CD4-positive, CD25-positive, alpha-beta regulatory T cell (primary cell): ENCODE measurements at regions not wholly inside any gene's neighbourhood (a gene's known extent, or its start where the extent isn't known, plus 50 kb on each side); places are given as distances from the start of the nearest gene placed in this dataset.

Experiments
- ATAC-seq, 2 donors: fragments of 150-1000 bp; cut with Tn5 transposase; one replicate each; pipeline ENCODE4 v1.10.0; 2021; ENCODE audit warnings: low read depth in 2 of 2, moderate number of reproducible peaks in 2 of 2, moderate library complexity in 1 of 2
- DNase-seq, 3 donors: peaks; one replicate each; pipeline versions ENCODE4 v3.0.0 to v3.0.0-alpha.2; 2012 to 2022; ENCODE audit warnings: mixed read lengths in 1 of 3
- H3K27ac ChIP-seq: one replicate; pipeline ENCODE4 v1.7.0; 2013; ENCODE audit warnings: mild to moderate bottlenecking, low read length; ENCODE audit not compliant: insufficient read depth, poor library complexity, severe bottlenecking
- H3K27me3 ChIP-seq: one replicate; pipeline ENCODE4 v1.7.0; 2013; ENCODE audit warnings: low read length; ENCODE audit not compliant: control insufficient read depth, insufficient read depth
- H3K36me3 ChIP-seq: one replicate; pipeline ENCODE4 v1.7.0; 2013; ENCODE audit warnings: mild to moderate bottlenecking, low read length, moderate library complexity; ENCODE audit not compliant: control insufficient read depth, insufficient read depth
- H3K4me1 ChIP-seq: 2 replicates; pipeline ENCODE4 v1.7.0; 2013; ENCODE audit warnings: mild to moderate bottlenecking, low read length; ENCODE audit not compliant: insufficient read depth, control insufficient read depth, poor library complexity, severe bottlenecking
- H3K4me3 ChIP-seq: one replicate; pipeline ENCODE4 v1.7.0; 2013; ENCODE audit warnings: low read depth, mild to moderate bottlenecking, low read length, moderate library complexity
- H3K9me3 ChIP-seq, 2 experiments: 1 replicate in 1 of 2; 2 replicates in 1 of 2; pipeline ENCODE4 v1.7.0; 2013; ENCODE audit warnings: low read length in 2 of 2, mild to moderate bottlenecking in 1 of 2, moderate library complexity in 1 of 2; ENCODE audit not compliant: control insufficient read depth in 2 of 2
- H3K27ac Mint-ChIP-seq, 3 donors: one replicate each; pipeline ENCODE4 v1.8.0; 2020 to 2022; ENCODE audit warnings: mild to moderate bottlenecking in 3 of 3, mixed read lengths in 3 of 3, moderate library complexity in 2 of 3
- H3K27me3 Mint-ChIP-seq: one replicate; pipeline ENCODE4 v1.8.0; 2022; ENCODE audit warnings: mild to moderate bottlenecking, mixed read lengths
- H3K36me3 Mint-ChIP-seq: one replicate; pipeline ENCODE4 v1.8.0; 2020; ENCODE audit warnings: mixed read lengths
- H3K4me1 Mint-ChIP-seq, 4 donors: one replicate each; pipeline ENCODE4 v1.8.0; 2020 to 2022; ENCODE audit warnings: mixed read lengths in 4 of 4, mild to moderate bottlenecking in 1 of 4
- H3K4me3 Mint-ChIP-seq, 4 donors: one replicate each; pipeline ENCODE4 v1.8.0; 2020 to 2022; ENCODE audit warnings: mild to moderate bottlenecking in 4 of 4, mixed read lengths in 4 of 4, moderate library complexity in 3 of 4
- H3K9me3 Mint-ChIP-seq, 7 donors: one replicate each; pipeline ENCODE4 v1.8.0; 2020 to 2022; ENCODE audit warnings: mixed read lengths in 7 of 7, mild to moderate bottlenecking in 3 of 7, moderate library complexity in 2 of 7

DNA sequence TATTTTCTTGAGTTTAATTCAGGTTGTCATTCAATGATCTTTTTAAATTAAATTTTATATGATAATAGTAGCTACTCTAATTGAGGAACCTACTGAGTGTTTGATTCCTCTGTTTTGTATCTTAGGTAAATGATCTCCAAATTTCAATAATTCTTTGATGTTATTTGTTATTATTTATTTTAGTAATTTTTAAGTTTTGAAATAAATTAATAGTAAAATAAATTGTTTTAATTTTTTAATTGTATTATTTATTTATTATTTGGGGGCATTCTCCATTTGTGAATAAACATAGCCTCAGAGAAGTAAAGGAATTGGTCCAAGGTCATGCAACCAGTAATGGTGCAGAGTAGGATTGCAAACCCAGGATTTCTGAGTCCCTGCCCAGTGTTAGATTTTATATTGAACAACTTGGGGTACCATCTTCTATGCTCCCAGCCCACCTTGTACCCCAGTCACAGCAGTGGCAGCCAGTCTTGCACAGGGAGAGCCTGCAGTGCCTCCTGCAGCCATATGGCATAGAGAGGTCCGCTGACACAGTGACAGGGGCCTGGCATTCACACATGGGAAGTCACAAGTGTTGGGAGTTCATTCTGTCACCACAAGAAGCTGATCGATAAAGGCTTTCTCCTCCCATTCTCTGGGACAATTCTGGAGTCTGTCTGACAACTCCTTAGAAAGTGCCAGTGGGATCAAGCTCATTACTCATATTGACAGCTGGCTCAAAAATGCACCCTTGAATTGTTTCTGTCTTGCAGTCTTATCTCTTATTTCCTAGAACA lies 110.0 kb upstream of the ETAA1 start:
- Mint-ChIP-seq H3K4me3 (no peak overlapping the region), H3K9me3 (no peaks in the 10 kb centered on the region), H3K27ac (no peak overlapping the region), H3K4me1 (no peaks in the 10 kb centered on the region), H3K36me3 (no peaks in the 10 kb centered on the region), H3K27me3 (no peaks in the 10 kb centered on the region)
- no peak for ATAC-seq
- no peak for DNase-seq
- no peaks in the 10 kb centered on the region for H3K27me3 ChIP-seq
- H3K36me3 ChIP-seq: no peaks in the 10 kb centered on the region
- H3K4me1 ChIP-seq: no peaks in the 10 kb centered on the region
- H3K4me3 ChIP-seq: no peak overlapping the region
- H3K9me3 ChIP-seq: no peaks in the 10 kb centered on the region
- H3K27ac ChIP-seq: no peak overlapping the region

DNA sequence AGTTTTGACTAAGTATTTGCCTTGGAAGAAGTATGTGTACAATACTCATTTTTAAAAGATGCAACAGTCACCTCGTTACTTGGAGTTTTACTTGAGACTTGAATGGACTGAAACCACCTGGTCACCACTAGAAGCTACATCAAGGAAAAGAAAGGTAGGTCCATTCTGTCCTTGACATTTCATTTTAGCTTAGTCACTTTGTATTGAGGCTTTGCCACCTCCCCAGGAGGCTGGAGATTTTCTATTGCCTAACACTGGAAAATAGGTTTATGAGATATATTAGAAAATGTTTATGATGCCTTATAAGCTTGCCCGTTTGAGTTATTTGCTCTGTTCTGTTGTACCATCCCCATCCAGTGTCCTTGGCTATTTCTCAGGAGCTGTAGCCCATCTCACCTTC lies 107.9 kb upstream of the ETAA1 start:
- Histone ChIP-seq H3K36me3 (no peaks in the 10 kb centered on the region), H3K9me3 (no peaks in the 10 kb centered on the region), H3K4me1 (no peaks in the 10 kb centered on the region), H3K27me3 (no peaks in the 10 kb centered on the region), H3K4me3 (no peak overlapping the region), H3K27ac (no peak overlapping the region)
- Mint-ChIP-seq H3K27me3 (no peaks in the 10 kb centered on the region), H3K36me3 (no peaks in the 10 kb centered on the region), H3K9me3 (no peaks in the 10 kb centered on the region), H3K27ac (no peak overlapping the region), H3K4me3 (no peak overlapping the region), H3K4me1 (no peaks in the 10 kb centered on the region)
- ATAC-seq: no peak
- no peak for DNase-seq

DNA sequence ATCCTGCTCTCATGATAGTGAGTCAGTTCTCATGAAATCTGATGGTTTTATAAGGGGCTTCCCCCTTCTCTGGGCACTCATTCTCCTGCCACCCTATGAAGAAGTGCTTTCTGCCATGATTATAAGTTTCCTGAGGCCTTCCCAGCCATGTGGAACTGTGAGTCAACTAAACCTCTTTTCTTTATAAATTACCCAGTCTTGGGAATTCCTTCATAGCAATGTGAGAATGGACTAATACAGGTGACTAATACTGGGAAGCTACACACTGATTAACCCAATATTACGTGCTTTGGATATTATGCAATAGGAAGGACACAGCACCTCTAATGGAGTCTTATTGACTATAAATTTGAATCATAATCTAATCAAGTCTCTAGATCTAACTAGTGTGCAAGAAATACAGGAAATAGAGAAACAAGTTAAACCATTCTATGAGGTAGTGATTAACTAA lies 107.2 kb upstream of the ETAA1 start:
- Mint-ChIP-seq H3K27me3 (no peaks in the 10 kb centered on the region), H3K9me3 (no peaks in the 10 kb centered on the region), H3K36me3 (no peaks in the 10 kb centered on the region), H3K4me3 (no peak overlapping the region), H3K27ac (no peak overlapping the region), H3K4me1 (no peaks in the 10 kb centered on the region)
- Histone ChIP-seq H3K36me3 (no peaks in the 10 kb centered on the region), H3K4me1 (no peaks in the 10 kb centered on the region), H3K4me3 (no peak overlapping the region), H3K27ac (no peak overlapping the region), H3K27me3 (no peaks in the 10 kb centered on the region), H3K9me3 (no peaks in the 10 kb centered on the region)
- DNase-seq: no peak
- ATAC-seq: no peak

DNA sequence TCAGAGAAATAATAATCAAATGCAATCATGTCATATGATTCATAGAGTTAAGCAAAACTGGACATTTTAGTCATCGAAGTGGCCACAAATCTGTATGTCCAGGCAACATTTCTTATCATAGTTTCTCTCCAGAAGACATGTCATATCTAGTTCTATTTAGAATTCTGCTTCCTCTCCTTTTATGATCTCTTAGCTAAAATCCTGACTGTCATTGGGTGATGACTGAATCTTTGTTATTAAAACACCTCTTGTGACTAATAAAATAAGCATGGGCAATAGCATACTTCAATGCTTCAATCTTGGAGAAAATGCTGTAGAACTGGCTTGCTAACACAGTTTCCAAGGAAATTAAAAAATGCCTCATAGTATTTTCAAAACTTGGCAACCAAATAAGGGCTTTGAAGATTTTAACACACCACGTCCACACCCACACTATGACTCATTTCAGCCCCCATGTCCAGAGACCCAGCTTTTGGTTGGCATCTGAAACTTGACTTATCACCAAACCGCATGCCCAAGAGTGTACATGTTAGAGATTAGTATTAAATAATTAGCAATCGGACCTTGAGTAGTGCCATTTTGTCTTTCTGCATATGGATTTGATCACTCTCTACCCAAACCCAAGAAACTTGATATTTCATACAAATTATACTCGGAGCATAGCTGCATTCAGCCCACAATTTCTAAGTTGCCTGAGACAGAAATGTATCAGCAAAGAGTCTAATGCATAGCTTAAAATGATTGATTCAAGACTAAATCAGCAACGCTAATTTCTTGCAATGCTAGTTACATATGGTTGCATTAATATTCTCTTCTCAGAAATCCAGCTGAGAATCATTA lies 106.5 kb upstream of the ETAA1 start:
- Histone ChIP-seq H3K27ac (no peak overlapping the region), H3K4me1 (no peaks in the 10 kb centered on the region), H3K4me3 (no peak overlapping the region), H3K27me3 (no peaks in the 10 kb centered on the region), H3K36me3 (no peaks in the 10 kb centered on the region), H3K9me3 (no peaks in the 10 kb centered on the region)
- no peak overlapping the region for H3K27ac Mint-ChIP-seq
- H3K4me1 Mint-ChIP-seq: no peaks in the 10 kb centered on the region
- DNase-seq (no peak), ATAC-seq (no peak)
- no peak overlapping the region for H3K4me3 Mint-ChIP-seq
- no peaks in the 10 kb centered on the region for H3K9me3 Mint-ChIP-seq
- no peaks in the 10 kb centered on the region for H3K27me3 Mint-ChIP-seq
- H3K36me3 Mint-ChIP-seq: no peaks in the 10 kb centered on the region

DNA sequence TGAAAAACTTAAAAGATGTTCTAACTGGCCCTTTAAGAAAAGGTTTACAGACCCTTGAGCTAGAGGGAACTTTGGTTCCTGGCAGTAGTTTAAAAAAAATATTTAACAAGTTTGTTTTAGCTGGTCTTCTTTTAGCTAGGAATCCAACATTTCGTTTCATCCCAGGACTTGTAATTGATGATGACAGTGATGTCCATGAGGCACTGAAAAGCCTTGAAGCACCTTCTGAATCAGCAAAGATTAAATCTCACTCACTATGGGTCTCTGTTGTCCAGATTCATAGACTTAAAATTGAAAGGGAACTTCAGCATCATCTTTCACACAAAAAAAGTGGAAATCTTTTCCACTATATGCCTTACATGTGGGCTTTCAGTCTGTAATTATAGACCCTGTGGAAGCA lies 102.9 kb upstream of the ETAA1 start:
- H3K4me3 Mint-ChIP-seq: no peak overlapping the region
- no peaks in the 10 kb centered on the region for H3K36me3 ChIP-seq
- H3K4me3 ChIP-seq: no peak overlapping the region
- H3K27me3 ChIP-seq: no peaks in the 10 kb centered on the region
- no peaks in the 10 kb centered on the region for H3K36me3 Mint-ChIP-seq
- no peaks in the 10 kb centered on the region for H3K27me3 Mint-ChIP-seq
- no peak overlapping the region for H3K27ac Mint-ChIP-seq
- no peaks in the 10 kb centered on the region for H3K9me3 Mint-ChIP-seq
- ATAC-seq (no peak), DNase-seq (no peak)
- H3K4me1 Mint-ChIP-seq: no peaks in the 10 kb centered on the region
- H3K4me1 ChIP-seq: no peaks in the 10 kb centered on the region
- no peak overlapping the region for H3K27ac ChIP-seq
- H3K9me3 ChIP-seq: no peaks in the 10 kb centered on the region

DNA sequence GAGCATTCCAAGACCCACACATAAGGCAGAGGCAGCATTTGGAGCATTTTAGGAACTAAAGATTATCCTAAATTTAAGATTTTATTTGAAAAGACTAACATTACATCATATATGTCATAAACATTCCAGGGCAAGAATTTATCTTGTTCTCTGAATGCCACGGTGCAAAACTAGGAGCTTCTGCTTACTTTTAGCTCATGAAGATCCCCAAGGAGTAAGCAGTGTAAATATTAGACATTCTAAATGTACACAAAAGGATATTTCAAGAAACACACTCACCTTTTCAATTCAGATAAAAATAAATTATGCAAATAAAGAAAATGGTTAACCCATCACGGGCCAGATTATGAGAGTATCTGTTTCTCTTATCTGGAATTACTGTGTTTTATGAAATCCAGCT lies 101.7 kb upstream of the ETAA1 start:
- Histone ChIP-seq H3K9me3 (no peaks in the 10 kb centered on the region), H3K36me3 (no peaks in the 10 kb centered on the region), H3K4me3 (no peak overlapping the region), H3K4me1 (no peaks in the 10 kb centered on the region), H3K27ac (no peak overlapping the region), H3K27me3 (no peaks in the 10 kb centered on the region)
- no peak for DNase-seq
- Mint-ChIP-seq H3K27ac (no peak overlapping the region), H3K4me3 (no peak overlapping the region), H3K9me3 (peaks cover 0 to 2% (median 0%) of the 10 kb centered on the region in 7 donors), H3K4me1 (no peaks in the 10 kb centered on the region), H3K36me3 (no peaks in the 10 kb centered on the region), H3K27me3 (peaks cover under 1% of the 10 kb centered on the region)
- ATAC-seq: no peak

DNA sequence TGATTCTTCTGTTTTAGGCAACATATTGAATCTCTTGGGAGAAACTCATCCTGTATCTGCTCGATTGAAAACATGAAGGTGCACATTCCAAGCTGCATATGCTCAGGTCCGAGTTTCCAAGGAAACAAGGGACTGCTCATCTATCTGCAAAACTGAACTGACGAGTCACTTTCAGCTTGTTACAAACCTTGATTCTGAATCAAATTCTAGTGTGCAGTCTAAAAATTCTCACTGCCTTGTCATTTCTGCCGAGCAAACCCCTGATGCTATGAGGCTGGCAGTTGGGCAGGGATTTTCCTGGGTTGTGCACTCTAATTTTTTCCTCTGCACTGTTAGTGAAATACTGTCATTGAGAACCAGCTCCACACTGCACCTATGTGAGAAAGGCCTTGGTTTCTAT lies 101.3 kb upstream of the ETAA1 start:
- no peak overlapping the region for H3K4me3 ChIP-seq
- H3K27ac ChIP-seq: no peak overlapping the region
- Mint-ChIP-seq H3K4me1 (no peaks in the 10 kb centered on the region), H3K4me3 (no peak overlapping the region), H3K27me3 (peaks cover 4% of the 10 kb centered on the region), H3K36me3 (no peaks in the 10 kb centered on the region), H3K27ac (no peak overlapping the region), H3K9me3 (peaks cover 0 to 2% (median 0%) of the 10 kb centered on the region in 7 donors)
- ATAC-seq: no peak
- H3K36me3 ChIP-seq: no peaks in the 10 kb centered on the region
- no peaks in the 10 kb centered on the region for H3K27me3 ChIP-seq
- no peak for DNase-seq
- H3K9me3 ChIP-seq: no peaks in the 10 kb centered on the region
- H3K4me1 ChIP-seq: no peaks in the 10 kb centered on the region
